Urothelium cell line (cell line): ENCODE measurements at regions not wholly inside any gene's neighbourhood (a gene's known extent, or its start where the extent isn't known, plus 50 kb on each side); places are given as distances from the start of the nearest gene placed in this dataset.

Experiments
- DNase-seq: peaks from one replicate; pipeline ENCODE4 v3.0.0; 2011; ENCODE audit warnings: low spot score, mixed read lengths
- FAIRE-seq: peaks from 2 replicates; lab custom pipeline; 2011; peaks lifted over from hg19 to GRCh38; lab: Jason Lieb, UNC

DNA sequence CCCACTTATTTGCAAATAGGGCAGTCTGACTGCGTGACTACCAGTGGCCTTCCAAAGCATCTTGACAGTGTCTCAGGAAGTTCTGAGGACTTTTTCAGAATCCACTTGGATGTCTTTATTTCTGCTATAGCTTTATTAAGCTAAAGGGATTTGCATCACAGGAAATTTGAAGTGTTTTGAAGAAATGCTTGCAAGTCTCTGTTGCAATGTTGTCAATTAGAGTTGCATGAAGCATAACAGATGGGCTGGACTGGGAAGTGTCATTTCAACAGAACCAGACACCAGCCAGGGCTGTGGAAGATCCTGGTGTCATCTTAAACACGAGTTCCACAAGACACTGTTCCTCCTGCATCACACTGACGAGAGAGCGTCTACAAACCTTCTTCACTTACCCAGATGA lies 224.5 kb downstream of the EN1 start:
- FAIRE-seq: no peak
- DNase-seq: no peak

DNA sequence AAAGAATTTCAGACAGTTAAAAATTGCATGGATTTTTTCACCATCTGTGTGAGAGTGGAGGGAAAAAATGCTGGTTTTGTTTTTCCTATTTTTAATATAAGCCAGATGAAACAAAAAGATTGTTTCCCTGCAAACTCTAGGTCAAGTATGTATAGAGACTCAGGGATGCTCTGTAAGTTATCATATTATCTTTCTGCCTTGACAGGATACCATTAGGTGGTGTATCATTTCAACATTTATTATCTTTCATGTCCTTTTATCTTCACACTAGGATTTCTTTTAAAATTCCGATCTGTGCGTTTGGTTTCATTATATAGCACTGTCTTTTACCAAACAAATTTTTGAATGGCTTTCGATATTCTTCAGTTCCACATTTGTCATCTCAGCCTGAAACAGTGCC lies 225.3 kb downstream of the EN1 start:
- DNase-seq: no peak
- FAIRE-seq: no peak

DNA sequence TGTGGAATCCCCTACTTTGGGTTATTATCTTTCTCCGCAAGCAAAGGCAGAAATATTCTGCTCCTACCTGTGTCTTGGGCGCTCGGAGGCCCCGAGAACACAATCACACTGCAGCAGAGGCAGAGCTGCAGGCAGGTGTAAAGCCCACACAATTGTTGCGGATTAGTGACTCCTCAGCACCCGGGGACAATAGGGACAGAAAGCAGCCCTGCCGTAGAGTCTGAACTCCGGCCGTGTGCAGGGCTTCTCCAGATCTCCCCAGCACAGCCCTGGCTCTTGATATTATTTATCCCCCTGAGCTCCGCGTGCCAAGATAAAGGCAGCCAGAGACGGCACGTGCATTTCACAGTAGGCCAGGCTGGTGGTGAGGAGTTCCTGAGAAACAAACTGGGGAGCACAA lies 229.2 kb downstream of the EN1 start:
- FAIRE-seq (no peak), DNase-seq (no peak)

DNA sequence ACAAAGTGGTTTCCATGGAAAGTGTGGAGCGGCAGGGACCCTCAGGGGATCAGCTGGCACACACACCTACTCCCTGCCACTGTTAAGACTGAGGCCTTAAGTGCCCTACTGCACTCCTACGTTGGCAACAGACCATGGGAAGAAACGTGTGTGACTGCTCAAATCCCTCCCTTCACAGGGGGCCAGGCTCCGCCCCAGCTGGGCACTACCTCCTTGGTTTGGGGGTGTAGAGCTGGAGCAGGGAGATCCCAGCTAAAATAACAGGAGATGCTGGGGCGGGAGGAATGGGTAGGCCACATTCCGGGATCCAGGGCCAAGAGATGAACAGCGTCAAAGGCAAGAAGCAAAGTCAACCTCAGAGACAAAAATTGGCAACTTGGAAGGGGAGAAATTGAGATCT lies 231.0 kb downstream of the EN1 start:
- peak; percentile 5 for FAIRE-seq
- no peak for DNase-seq

DNA sequence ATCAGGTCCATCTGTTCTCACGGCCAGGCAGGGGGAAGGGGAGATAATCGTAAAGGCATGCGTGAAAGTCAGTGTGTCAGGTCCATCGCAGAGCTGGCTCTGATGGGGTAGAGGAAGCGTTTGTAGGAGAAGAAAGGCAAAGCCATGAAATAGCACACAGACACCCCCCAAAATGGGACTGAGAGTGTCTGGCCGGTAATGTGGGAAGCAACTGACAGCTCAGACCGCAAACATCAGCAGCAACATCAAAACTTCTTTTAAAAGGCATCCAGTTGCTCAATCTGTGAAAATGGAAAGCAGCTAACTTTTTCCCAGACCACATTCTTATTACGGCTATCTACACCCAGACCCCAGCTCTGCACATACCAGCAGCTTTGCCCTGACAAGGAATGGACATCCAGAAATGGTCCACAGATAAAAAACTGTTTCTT lies 232.6 kb downstream of the EN1 start:
- no peak for FAIRE-seq
- DNase-seq: no peak

DNA sequence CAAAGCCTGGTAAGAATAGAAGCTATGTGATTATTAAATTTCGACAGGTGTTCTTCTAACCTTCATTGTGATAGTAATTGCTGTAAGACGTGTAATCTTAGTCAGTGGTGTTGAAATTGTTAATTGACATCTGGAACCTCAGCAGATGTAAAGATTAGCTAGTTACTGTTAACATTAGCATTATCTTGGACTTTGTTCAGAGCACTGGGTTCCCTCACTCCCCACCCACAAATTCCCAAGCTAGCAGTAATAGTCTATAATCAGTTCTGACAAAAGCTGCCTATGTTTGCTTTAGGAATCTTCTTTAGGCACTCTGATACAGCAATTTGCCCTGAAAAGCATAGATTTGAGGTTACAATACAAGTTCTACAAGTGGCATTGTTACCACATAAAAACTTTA lies 233.7 kb downstream of the EN1 start:
- no peak for FAIRE-seq
- no peak for DNase-seq

DNA sequence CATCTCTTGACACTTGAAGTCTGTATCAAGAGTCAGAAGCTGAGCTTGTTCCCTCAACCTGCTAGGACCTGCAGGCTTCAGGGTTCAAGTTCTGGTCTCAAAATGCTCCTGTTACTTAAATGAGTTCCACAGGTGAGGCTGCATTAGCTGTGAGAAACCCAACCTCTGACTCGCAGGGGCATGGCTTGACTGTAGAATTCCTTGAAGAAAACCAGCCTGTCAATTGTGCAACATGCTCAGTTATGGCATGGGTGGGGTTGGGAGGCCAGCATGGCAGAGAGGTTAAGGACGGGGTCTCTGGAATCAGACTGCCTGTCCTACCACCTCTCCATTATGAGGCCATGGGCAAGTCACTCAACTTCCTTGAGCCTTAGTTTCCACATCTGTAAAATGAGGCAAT lies 235.8 kb downstream of the EN1 start:
- no peak for DNase-seq
- FAIRE-seq: peak; percentile 35

DNA sequence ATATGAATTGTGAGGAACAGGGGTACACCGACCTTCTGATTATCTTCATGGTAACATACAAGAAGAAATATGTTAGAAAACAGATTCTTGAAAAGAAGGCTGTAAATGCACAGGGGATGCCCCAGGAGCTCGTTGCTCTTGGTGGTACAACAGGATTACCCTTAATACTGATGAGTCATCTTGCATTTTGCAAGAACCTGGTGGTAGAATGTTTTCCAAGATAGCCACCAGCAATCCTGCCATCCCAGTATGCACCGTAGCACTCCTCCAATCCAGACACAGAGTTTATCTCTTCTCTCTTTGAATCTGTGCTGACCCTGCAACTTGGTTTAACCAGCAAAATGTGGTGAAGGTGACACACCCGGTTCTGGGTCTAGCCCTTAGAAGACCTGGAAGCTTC lies 238.3 kb downstream of the EN1 start:
- FAIRE-seq (no peak), DNase-seq (no peak)

DNA sequence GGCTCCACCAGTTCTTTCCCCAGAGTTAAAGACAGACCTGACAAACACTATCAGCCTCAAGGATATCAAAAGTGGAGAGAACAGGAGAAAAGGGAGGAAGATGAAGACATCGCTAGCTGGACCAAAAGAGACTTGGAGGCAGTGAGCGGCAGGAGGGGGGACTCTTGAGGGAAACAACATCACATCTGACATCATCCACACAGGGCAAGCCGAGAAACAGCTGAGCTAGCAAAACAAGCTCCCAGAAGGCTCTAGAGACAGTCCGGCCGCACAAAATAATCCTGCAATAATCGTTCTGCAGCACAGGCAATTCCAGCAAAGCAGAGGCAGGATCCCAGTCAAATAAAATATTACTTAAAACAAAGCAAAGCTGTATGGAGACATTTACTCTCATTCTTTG lies 239.8 kb downstream of the EN1 start:
- no peak for DNase-seq
- no peak for FAIRE-seq

DNA sequence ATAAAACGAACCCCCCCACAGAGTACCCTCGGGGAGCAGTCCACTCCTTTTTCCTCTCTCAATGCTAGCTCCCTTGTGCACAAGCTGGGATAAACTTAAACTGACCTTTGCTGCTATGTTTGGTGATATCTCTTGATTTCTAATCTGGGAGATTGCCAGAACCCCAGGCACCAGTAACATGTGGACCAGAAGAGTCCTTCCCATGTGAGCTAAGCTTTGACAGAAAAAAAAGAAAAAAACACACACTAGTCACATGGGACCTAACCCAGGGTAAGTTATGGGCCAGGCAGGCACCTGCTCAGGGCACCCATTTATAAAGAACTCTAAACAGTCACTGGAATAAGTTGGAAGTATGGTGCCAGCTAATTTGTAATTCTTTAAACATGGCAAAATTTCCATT lies 242.6 kb downstream of the EN1 start:
- no peak for FAIRE-seq
- no peak for DNase-seq

DNA sequence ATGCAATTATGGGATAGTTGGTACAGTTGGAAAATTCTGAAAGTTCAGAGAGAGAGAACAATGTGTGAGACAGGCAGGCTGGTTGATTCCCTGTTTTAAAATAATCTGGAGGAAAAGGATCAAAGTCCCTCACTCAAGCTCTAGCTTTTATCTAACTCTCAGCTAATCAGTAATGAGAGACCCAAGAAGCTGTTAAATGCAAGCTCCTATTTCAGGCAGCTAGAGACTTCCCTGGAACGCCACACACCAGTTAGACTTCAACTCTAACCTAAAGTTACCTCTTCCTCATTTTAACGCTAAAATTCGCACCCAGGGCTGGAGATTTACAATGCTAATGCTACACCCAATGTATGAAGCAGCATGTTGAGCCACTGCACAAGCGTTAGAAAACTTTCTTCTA lies 243.1 kb downstream of the EN1 start:
- DNase-seq (no peak), FAIRE-seq (no peak)

DNA sequence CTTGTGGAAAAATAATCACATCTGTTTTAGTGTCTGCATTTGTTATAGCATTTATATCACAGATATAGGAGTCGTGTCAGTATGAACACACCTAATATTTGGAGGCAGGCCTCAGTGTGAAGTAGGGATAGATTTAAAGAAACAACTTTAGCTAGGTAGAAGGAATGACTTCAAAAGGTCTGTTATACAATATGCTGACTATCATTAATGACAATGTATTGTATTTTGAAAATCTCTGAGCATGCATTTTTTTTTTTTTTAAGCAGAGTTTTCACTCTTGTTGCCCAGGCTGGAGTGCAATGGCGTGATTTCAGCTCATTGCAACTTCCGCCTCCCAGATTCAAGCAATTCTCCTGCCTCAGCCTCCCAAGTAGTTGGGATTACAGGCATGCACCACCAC lies 248.3 kb downstream of the EN1 start:
- FAIRE-seq (no peak), DNase-seq (no peak)

DNA sequence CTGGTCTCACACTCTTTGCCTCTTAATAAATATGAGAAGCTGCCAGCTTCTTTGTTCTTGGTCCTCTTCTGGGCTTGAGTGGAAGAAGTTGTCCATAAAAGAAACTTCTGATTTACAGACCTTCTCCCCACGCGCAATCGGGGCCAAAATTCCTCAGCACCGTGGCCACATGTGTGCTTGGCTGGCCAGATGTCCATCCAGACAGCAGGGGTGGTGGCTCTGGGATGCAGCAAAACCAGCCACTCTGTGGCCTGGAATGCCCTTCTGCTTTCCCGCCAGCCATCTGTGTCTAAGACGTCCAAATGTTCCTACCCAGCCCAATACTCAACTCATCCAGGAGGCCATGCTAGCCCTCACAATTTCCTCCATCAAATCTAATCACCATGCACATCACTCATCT lies 250.8 kb downstream of the EN1 start:
- no peak for DNase-seq
- FAIRE-seq: no peak

DNA sequence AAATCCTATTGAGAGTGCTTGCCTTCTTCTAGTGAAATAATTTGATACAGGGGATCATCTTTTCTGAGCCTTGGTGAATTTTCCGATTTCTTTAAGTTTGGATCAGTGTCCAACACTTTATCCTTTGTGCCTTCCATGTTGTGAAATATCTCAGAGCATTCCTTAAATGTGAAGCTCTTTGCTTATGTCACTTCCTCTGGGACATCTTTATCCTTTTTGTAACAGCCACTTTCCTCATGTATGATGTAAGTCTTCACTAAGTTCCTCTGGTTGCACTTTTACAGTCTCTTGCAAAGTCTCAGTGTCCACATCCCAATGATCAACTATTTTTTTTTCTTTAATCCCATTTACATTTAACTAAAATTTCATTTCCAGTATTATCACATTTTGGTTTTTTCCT lies 254.2 kb downstream of the EN1 start:
- FAIRE-seq (no peak), DNase-seq (no peak)

DNA sequence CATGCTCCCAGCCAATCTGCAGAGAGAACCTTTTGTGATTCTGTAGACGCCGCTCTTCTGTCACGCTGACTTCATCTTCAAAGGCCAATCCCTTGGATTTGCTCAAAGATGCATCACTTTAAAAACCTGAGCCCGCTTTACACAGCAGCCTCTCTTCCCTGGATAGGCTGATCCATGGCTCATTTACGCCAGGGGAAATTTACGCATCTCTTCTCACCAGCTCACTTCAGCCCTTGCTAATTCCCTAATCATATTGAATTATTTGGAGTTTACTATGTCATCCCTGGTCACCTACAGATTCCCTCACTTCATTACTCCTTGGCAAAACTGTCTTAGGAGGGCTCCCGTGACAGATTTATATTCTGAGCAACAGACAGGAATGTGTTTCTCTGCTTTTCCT lies 256.2 kb downstream of the EN1 start:
- FAIRE-seq: no peak
- no peak for DNase-seq

DNA sequence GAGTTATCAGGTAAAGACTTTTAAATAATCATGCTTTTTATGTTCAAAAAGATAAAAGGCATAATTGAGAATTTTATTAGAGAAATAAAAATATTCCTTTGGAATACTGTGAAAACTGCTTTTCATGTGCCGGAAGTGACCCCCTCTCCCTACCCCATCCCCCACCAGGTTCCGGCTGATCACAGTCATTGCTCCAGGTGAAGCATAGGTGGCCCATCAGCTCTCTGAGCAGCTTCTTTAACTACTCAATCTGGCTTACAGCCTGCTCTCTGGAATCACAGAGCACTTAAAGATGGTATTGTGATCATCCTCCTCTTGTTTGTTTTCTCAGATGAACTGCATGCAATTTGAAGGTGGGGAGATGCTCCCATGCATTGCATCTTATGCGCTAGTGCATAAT lies 257.7 kb downstream of the EN1 start:
- FAIRE-seq (peak; percentile 32), DNase-seq (no peak)

DNA sequence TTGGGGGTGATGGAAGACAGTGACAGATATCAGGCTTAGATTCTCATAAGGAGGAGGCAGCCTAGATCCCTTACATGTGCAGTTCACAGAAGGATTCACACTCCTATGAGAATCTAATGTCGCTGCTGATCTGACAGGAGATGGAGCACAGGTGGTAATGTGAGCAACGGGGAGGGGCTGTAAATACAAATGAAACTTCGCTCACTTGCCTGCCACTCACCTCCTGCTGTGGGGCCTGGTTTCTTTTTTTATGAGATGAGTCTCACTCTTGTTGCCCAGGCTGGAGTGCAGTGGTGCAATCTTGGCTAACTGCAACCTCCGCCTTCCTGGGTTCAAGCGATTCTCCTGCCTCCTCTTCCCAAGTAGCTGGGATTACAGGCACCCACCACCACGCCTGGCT lies 258.6 kb downstream of the EN1 start:
- FAIRE-seq: no peak
- no peak for DNase-seq

DNA sequence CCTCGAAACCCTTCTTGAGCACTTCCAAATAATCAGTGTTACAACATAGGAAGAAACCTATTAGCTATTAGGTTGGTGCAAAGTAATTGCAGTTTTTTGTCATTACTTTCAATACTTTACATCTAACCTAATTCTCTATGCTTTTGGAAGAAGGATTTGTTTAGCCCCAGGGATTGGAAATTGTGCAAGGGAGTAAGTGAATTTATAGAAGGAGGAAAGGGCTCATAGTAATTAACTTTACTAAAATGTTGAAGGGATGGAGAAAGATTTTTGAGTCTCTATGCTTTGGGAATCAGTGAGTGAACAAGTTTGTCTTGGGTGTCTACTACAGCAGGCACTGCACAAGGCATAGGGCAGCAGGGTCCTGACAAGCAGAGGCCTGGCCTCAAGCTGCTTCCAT lies 261.1 kb downstream of the EN1 start:
- no peak for FAIRE-seq
- DNase-seq: no peak

DNA sequence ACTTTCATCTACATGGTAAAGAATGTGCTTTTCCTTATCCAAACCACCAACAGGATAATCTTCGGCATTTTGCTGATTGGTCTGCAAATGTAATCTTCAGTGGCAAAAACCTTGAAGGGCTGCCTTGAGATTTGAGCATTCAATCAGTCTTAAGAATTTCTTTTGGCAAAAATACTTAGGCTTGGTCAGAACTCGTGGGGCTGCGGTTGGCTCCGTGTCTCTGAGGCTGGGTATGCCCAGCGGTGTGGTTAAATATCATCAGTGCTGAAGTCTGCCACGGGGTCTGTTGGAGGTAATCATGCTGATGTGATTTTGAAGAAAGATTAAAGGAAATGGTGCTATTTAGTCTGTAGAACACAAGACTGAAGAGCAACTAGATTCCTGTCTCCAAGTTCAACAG lies 262.6 kb downstream of the EN1 start:
- DNase-seq (no peak), FAIRE-seq (no peak)

DNA sequence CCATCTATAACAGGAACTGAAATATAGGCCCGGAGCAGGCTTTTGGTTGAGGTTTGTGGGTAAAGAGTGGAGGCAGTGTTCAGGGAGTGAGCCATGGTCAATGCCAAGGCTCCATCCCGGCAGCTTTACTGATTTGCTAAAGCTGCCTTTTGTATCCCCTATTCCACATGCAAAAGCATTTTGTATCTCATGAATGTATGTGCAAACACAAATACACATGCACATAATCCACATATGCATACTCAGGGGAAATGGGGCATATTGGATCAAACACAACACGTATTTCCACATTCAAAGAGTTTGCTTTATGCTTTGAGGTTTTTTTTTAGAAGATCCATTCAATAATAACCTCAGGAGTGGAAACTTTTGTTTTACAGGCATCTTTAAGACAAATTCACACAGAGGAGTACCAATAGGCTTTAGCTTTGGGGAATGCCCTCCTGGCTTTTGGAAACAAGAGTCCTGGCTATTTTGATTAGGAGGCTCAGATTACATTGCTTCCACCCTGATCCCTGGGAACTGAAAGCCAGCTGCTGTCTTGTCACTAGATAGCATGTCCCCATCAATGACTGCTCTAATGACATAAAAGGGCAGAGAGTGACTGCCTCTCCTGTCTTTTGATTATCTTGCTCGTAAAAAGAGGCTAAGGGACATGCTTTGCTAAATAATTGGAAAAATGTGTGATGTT lies 263.2 kb downstream of the EN1 start:
- DNase-seq (no peak), FAIRE-seq (peak; percentile 85)

DNA sequence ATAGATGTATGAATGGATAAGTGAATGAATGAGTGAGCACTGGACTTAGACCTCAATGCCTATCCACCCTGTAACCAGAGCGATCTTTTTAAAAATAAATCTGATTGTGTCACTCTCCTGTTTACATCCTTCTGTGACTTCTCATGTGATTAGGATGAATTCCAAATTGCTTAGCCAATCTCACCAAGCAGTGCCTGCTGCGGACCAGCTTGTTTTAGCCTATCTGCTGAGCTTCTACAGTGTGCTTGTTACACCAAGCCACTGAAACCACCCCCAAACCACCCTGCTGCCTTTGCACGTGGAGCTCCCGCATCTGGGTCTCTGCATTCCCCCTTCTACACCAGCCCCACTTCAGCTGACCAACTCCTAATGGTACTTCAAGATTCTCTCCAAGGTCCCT lies 265.4 kb downstream of the EN1 start:
- no peak for FAIRE-seq
- no peak for DNase-seq

DNA sequence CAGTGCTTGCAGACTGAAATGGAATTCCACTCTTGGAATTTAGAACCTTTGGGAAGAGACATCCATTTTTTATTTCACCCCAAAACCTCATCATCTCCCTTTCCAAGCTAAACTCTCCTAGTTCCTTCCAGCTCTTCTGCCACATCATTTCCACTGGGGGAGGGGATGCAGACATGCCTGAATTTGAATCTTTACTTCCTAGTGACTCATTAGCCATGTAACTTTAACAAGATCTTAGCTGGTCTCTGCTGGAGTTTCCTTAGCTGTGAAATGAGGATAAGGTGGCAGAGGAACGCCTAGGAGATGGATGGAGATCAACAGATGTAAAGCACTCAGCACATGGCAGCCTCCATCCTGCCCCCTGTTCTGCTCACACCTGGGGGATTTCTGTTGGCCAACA lies 266.8 kb downstream of the EN1 start:
- FAIRE-seq (no peak), DNase-seq (no peak)

DNA sequence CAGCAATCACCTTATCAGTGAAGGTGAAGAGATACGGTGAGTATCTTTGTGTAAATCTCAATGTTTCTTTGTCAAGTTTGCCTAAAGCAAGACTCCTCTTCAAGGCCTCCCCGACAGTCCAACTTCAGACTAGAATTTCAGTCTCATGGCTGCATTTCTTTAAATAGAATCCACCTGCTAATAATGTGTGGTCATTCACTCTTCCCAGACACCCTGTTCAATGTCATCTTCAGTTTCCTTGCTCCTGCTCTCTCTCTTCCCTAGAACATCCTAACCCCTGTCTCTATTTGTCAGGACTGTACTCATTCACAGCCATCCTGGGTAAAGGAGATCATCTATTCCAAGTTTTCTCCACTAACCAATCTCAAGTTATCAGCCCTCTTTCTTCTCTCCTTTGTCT lies 267.3 kb downstream of the EN1 start:
- FAIRE-seq (no peak), DNase-seq (no peak)

DNA sequence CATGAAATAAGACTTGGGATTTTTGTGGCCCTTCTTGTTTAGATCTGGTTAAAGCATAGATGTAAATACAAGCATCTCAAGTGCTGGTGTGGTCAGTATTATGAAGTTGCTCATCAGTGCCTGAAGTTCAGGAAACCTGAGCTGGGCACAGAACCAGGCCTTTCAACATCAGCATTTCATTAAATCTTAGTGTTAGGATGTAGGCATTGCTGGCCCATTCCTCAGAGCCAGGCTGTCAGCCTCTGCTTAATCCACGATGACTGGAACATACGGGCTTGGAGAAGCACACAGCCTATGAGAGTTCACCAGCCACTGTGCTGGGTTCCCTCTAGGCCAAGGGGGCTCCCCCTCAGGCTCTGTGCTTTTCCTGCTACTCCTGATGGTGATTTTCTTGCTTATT lies 270.2 kb downstream of the EN1 start:
- FAIRE-seq: no peak
- no peak for DNase-seq
